ENCODE measurements at regions not wholly inside any gene's neighbourhood (a gene's known extent, or its start where the extent isn't known, plus 50 kb on each side); places are given as distances from the start of the nearest gene placed in this dataset.

GRCh38 chr6:115323001-115323400, 737.7 kb downstream of the FRK start:
- WGBS (ENCODE audit: insufficient coverage, low coverage, missing lambda C conversion rate), result 6% methylated on average over 1 of the region's 1 CpG
- in situ Hi-C loops (cut with MboI) (no loop called here), intact Hi-C loops (cut with micrococcal nuclease) (no loop called here)
- no peak for ATAC-seq
- Histone ChIP-seq H2AFZ (ENCODE audit: low read depth, low read length) (no peak overlapping the region), H3K79me2 (ENCODE audit: control insufficient read depth, insufficient read depth, low read length) (no peaks in the 10 kb centered on the region), H3K36me3 (ENCODE audit: control insufficient read depth, insufficient read depth, low read length) (no peaks in the 10 kb centered on the region), H4K20me1 (replicated peaks; ENCODE audit: control insufficient read depth, insufficient read depth, low read length) (no peaks in the 10 kb centered on the region), H3K9me3 (replicated peaks; ENCODE audit: control insufficient read depth, insufficient read depth, low read depth, low read length) (no peaks in the 10 kb centered on the region), H3K9me1 (ENCODE audit: control insufficient read depth, insufficient read depth, low read length) (no peaks in the 10 kb centered on the region), H3K27me3 (ENCODE audit: control insufficient read depth in 2 of 2, insufficient read depth in 2 of 2, low read length in 2 of 2) (no peaks in the 10 kb centered on the region), H3K9ac (ENCODE audit: insufficient read depth in 1 of 2, low read depth in 2 of 2, low read length in 2 of 2) (no peak overlapping the region), H3K27ac (ENCODE audit: extremely low read depth, low read depth, low read length) (no peak overlapping the region), H3K4me1 (replicated peaks in 1 of 2; ENCODE audit: control insufficient read depth in 2 of 2, insufficient read depth in 2 of 2, low read length in 2 of 2) (no peaks in the 10 kb centered on the region), H3K4me2 (ENCODE audit: insufficient read depth, low read length) (no peak overlapping the region), H3K4me3 (no peak overlapping the region)
- no TSS peak for BruUV-seq (replicated peaks)
- FAIRE-seq, result no peak
- POLR2A ChIA-PET, result interaction anchor here (0.6 kb wide), 1 partner anchor 1572 kb away, joined by 3 read pairs; no protein-coding TSS in a partner anchor
- CTCF ChIA-PET (ENCODE audit: low intra/inter-chr PET ratio), result no interaction called here
- no peak for TF ChIP-seq ARID2 (IDR thresholded peaks at IDR 0.05)
- no peak for TF ChIP-seq ZC3H11A (IDR thresholded peaks at IDR 0.05; ENCODE audit: low read depth, low read length)
- TF ChIP-seq, protein P1, sequence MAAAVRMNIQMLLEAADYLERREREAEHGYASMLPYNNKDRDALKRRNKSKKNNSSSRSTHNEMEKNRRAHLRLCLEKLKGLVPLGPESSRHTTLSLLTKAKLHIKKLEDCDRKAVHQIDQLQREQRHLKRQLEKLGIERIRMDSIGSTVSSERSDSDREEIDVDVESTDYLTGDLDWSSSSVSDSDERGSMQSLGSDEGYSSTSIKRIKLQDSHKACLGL (CRISPR knock-in tag; IDR thresholded peaks at IDR 0.05; ENCODE audit: borderline replicate concordance, poor library complexity, severe bottlenecking), result no peak
- TF ChIP-seq, protein P2, sequence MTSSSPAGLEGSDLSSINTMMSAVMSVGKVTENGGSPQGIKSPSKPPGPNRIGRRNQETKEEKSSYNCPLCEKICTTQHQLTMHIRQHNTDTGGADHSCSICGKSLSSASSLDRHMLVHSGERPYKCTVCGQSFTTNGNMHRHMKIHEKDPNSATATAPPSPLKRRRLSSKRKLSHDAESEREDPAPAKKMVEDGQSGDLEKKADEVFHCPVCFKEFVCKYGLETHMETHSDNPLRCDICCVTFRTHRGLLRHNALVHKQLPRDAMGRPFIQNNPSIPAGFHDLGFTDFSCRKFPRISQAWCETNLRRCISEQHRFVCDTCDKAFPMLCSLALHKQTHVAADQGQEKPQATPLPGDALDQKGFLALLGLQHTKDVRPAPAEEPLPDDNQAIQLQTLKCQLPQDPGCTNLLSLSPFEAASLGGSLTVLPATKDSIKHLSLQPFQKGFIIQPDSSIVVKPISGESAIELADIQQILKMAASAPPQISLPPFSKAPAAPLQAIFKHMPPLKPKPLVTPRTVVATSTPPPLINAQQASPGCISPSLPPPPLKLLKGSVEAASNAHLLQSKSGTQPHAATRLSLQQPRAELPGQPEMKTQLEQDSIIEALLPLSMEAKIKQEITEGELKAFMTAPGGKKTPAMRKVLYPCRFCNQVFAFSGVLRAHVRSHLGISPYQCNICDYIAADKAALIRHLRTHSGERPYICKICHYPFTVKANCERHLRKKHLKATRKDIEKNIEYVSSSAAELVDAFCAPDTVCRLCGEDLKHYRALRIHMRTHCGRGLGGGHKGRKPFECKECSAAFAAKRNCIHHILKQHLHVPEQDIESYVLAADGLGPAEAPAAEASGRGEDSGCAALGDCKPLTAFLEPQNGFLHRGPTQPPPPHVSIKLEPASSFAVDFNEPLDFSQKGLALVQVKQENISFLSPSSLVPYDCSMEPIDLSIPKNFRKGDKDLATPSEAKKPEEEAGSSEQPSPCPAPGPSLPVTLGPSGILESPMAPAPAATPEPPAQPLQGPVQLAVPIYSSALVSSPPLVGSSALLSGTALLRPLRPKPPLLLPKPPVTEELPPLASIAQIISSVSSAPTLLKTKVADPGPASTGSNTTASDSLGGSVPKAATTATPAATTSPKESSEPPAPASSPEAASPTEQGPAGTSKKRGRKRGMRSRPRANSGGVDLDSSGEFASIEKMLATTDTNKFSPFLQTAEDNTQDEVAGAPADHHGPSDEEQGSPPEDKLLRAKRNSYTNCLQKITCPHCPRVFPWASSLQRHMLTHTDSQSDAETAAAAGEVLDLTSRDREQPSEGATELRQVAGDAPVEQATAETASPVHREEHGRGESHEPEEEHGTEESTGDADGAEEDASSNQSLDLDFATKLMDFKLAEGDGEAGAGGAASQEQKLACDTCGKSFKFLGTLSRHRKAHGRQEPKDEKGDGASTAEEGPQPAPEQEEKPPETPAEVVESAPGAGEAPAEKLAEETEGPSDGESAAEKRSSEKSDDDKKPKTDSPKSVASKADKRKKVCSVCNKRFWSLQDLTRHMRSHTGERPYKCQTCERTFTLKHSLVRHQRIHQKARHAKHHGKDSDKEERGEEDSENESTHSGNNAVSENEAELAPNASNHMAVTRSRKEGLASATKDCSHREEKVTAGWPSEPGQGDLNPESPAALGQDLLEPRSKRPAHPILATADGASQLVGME (CRISPR knock-in tag; IDR thresholded peaks at IDR 0.05), result no peak
- no peak for TF ChIP-seq THAP12 (CRISPR knock-in tag; IDR thresholded peaks at IDR 0.05)
- no peak for TF ChIP-seq NRF1 (conservative IDR thresholded peaks at IDR 0.05 in 1 of 2, IDR thresholded peaks at IDR 0.05 in 1 of 2)
- TF ChIP-seq GABPB1 (CRISPR knock-in tag; IDR thresholded peaks at IDR 0.05), result no peak
- TF ChIP-seq ZFP36 (IDR thresholded peaks at IDR 0.05; ENCODE audit: low read depth, low read length, partially characterized antibody), result no peak
- DNase-seq (ENCODE audit: extremely low read depth in 1 of 4, low spot score in 3 of 4), result no peak

Data from K562 (cell line).